Right lobe of liver (tissue), 4 donors: ENCODE measurements at regions not wholly inside any gene's neighbourhood (a gene's known extent, or its start where the extent isn't known, plus 50 kb on each side); places are given as distances from the start of the nearest gene placed in this dataset.

Source experiments
- CTCF ChIP-seq, 4 donors: fragments of 200-600 bp in 3 of 4; fragments of 450-650 bp in 1 of 4; IDR thresholded peaks; one replicate each; pipeline versions ENCODE4 v1.5.1 to v1.8.0; 2016 to 2022; ENCODE audit warnings: antibody characterized with exemption in 4 of 4, mild to moderate bottlenecking in 2 of 4
- POLR2A ChIP-seq: fragments of 450-650 bp; IDR thresholded peaks from one replicate; pipeline ENCODE4 v1.6.1; 2017; ENCODE audit warnings: antibody characterized with exemption, mild to moderate bottlenecking
- donor health status: DM: no; HTN: no; CAD: no.
- donor health status: DM: no; HTN: no; CAD: no.
- donor health status: DM: no; HTN: yes; CAD: no.

DNA sequence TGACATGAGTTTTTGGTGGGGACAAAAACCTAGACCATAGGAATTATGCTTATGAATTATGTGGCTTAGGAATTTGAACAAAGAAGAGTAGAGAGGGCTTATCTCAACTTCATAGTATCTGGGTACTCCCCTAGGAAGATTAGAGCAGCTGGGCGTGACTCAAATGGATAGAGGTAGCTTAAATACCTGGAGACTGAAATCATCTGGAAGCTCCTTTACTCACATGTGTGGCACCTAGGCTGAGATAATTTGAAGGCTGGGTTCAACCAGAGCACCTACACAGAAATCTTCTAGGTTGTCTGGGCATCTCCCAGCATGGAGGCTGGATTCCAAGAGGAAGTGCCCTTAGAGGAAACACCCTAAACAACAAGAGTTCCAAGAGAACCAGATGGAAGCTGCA, 393.9 kb downstream of the ADAMTS20 start:
- TF ChIP-seq CTCF (IDR thresholded peaks at IDR 0.05): no peak
- no peak for TF ChIP-seq POLR2A
